Progenitor cell of endocrine pancreas (in vitro differentiated cells): ENCODE measurements at regions not wholly inside any gene's neighbourhood (a gene's known extent, or its start where the extent isn't known, plus 50 kb on each side); places are given as distances from the start of the nearest gene placed in this dataset.

Experiments used
- DNase-seq: peaks from one replicate; pipeline ENCODE4 v3.0.0; 2021; ENCODE audit warnings: low spot score; ENCODE audit not compliant: unreplicated experiment
- H3K27ac Mint-ChIP-seq: 2 replicates; pipeline ENCODE4 v1.8.0; 2021; ENCODE audit warnings: mild to moderate bottlenecking, moderate library complexity, mixed read lengths
- H3K27me3 Mint-ChIP-seq: 2 replicates; pipeline ENCODE4 v1.8.0; 2021; ENCODE audit warnings: mixed read lengths
- H3K36me3 Mint-ChIP-seq: 2 replicates; pipeline ENCODE4 v1.8.0; 2022; ENCODE audit warnings: mixed read lengths; ENCODE audit not compliant: insufficient read depth
- H3K4me1 Mint-ChIP-seq: 2 replicates; pipeline ENCODE4 v1.8.0; 2021; ENCODE audit warnings: low read depth, mixed read lengths
- H3K4me3 Mint-ChIP-seq: 2 replicates; pipeline ENCODE4 v1.8.0; 2021; ENCODE audit warnings: low read depth, mild to moderate bottlenecking, moderate library complexity, mixed read lengths
- H3K9me3 Mint-ChIP-seq: 2 replicates; pipeline ENCODE4 v1.8.0; 2021; ENCODE audit warnings: low read depth, mixed read lengths
- TF ChIP-seq, protein P1 (sequence below): fragments of 200-600 bp; sonication (generic); IDR thresholded peaks from one replicate; pipeline ENCODE4 v1.5.0; 2021; ENCODE audit warnings: antibody characterized with exemption, mild to moderate bottlenecking; ENCODE audit not compliant: unreplicated experiment

DNA sequence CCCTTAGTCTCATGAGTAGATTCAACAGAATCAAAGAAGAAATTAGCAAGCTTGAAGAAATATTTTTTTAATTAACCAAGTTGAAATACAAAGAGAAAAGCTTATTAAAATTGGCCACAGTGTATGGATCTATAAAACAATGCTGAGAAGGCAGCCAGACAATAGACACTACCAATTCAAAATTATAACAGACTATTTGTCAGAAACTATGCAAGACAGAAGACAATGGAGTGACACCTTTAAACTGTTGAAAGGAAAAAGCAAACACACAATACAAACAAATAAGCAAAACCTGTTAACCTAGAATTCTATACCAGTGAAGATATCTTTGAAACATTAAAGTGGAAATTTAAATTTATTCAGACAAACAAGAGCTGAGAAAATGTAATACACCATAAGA is 225.4 kb downstream of the CASP12 start:
- Mint-ChIP-seq H3K9me3 (peaks cover 16% of the 10 kb centered on the region), H3K4me1 (peaks cover 1% of the 10 kb centered on the region), H3K27ac (no peak overlapping the region), H3K36me3 (peaks cover 1% of the 10 kb centered on the region), H3K27me3 (no peaks in the 10 kb centered on the region), H3K4me3 (no peak overlapping the region)
- DNase-seq = no peak
- TF ChIP-seq, protein P1, sequence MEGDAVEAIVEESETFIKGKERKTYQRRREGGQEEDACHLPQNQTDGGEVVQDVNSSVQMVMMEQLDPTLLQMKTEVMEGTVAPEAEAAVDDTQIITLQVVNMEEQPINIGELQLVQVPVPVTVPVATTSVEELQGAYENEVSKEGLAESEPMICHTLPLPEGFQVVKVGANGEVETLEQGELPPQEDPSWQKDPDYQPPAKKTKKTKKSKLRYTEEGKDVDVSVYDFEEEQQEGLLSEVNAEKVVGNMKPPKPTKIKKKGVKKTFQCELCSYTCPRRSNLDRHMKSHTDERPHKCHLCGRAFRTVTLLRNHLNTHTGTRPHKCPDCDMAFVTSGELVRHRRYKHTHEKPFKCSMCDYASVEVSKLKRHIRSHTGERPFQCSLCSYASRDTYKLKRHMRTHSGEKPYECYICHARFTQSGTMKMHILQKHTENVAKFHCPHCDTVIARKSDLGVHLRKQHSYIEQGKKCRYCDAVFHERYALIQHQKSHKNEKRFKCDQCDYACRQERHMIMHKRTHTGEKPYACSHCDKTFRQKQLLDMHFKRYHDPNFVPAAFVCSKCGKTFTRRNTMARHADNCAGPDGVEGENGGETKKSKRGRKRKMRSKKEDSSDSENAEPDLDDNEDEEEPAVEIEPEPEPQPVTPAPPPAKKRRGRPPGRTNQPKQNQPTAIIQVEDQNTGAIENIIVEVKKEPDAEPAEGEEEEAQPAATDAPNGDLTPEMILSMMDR = no peak

DNA sequence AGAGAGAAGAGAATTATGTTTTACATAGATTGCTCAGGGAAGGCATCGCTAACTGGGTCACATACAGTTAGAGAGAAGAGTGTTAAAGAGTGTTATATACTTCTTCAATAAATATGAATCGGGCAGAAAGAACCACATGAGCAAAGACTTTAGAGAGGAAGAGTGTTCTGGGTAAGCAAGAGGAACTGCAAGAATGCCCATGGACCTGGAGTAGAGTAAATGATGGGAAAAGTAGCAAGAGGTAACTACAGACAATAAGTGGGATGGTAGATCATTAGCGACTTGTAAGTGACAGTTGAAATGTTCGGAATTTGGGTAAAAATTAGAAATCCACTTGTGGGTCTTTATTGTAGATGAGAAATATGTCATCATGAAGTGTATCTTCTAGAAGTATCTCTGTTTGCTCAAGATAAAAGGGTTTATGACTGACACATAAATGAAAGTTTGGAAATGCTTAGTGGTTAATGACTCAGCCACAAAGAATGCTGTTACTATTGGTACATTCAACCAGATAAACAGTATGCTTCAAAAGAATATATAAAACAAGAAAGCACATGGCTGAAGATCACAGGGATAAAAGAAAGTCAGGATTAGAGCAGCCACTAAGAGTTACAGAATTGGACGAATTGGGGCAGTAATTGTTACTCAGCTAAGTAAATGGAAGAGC is 229.3 kb downstream of the CASP12 start:
- Mint-ChIP-seq H3K4me1 (peaks cover 1% of the 10 kb centered on the region), H3K27ac (no peak overlapping the region), H3K27me3 (no peaks in the 10 kb centered on the region), H3K9me3 (peaks cover 4% of the 10 kb centered on the region), H3K36me3 (no peaks in the 10 kb centered on the region), H3K4me3 (no peak overlapping the region)
- DNase-seq = no peak
- TF ChIP-seq, protein P1 = no peak

DNA sequence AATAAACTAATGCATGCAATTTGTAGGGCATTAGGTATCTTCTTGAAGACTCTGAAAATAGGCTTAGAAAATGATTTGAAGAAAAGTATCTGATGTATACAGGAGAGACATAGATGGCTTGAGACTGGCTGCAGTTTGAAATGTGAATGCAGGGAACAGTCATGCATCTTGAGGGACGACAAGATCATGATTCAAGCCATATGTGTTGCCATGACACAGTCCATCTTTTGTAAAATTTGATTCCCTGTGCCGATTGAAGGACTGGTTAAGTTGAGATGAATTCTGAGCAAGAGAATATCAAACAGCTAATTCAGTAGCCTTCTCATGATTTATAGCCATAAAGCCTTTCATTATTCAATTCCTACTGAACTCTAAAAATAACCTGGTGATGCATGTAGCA is 231.6 kb downstream of the CASP12 start:
- no peaks in the 10 kb centered on the region for H3K9me3 Mint-ChIP-seq
- TF ChIP-seq, protein P1 = no peak
- H3K4me3 Mint-ChIP-seq = no peak overlapping the region
- H3K27me3 Mint-ChIP-seq = no peaks in the 10 kb centered on the region
- H3K36me3 Mint-ChIP-seq = no peaks in the 10 kb centered on the region
- no peak for DNase-seq
- no peak overlapping the region for H3K27ac Mint-ChIP-seq
- H3K4me1 Mint-ChIP-seq = peaks cover 1% of the 10 kb centered on the region

DNA sequence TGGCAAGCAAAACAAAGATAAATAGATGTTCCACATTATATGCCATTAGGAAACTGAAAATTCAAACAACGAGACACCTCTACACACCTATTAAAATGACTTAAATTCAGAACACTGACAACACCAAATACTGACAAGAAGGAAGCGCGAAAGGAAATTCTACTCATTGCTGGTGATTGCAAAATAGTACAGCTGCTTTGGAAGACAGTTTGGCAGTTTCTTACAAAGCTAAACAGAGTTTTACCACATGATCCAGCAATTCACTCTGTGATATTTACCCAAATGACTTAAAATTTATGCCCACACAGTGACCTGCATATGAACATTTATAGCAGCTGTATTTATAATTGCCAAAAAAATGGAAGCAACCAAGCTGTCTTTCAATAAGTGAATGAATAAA is 232.6 kb downstream of the CASP12 start:
- no peak overlapping the region for H3K27ac Mint-ChIP-seq
- peaks cover 1% of the 10 kb centered on the region for H3K4me1 Mint-ChIP-seq

DNA sequence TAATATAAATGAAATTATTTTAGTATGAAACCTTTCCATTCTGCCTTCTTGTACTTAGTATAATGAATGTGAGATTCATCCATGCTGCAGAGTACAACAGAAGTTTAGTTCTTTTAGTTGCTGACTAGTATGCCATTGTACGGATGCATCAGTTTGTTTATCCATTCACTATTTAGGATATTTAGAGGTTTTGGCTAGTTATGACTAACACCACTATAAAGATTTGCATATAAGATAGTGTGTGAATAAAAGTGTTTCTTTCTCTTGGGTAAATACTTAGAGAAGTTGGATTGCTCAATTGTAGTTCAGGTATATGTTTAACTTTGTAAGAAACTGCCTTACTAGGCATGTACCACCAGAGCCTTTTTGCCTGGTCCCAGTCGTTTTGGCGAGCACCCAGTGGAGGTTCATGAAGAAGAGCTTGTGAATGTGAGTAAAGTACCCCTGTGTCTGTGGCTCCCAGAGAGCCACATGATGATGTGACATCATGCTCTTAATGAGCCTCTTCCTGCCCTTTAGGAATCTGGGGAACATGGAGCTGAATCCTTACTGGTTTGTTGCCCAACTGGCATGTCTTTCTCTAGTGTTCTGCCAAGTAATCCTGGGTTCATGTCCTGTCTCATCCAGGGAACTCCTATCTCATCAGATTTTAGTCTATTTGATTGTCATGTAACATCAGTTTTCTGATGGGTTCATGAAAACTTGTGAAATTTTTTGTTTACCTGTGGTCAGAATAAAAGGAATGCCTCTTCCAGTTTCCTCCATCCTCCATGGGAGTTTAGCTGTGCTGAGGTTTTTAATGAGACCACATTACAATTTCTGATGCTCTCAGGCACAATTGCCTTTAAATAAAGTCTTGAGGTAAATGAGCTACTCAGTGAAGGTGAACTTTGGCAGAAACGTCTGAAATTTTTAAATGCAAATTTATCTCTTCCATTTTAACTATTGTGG is 234.8 kb downstream of the CASP12 start:
- Mint-ChIP-seq H3K27ac (no peak overlapping the region), H3K36me3 (no peaks in the 10 kb centered on the region), H3K9me3 (no peaks in the 10 kb centered on the region), H3K4me3 (no peak overlapping the region), H3K4me1 (no peaks in the 10 kb centered on the region), H3K27me3 (no peaks in the 10 kb centered on the region)
- TF ChIP-seq, protein P1 = no peak
- DNase-seq = no peak

More for the DNA sequence above, 232.6 kb downstream of the CASP12 start:
- TF ChIP-seq, protein P1 = no peak
- Mint-ChIP-seq H3K9me3 (no peaks in the 10 kb centered on the region), H3K4me3 (no peak overlapping the region), H3K36me3 (no peaks in the 10 kb centered on the region), H3K27me3 (no peaks in the 10 kb centered on the region)
- DNase-seq = no peak
